ENCODE measurements at regions not wholly inside any gene's neighbourhood (a gene's known extent, or its start where the extent isn't known, plus 50 kb on each side); places are given as distances from the start of the nearest gene placed in this dataset.

DNA sequence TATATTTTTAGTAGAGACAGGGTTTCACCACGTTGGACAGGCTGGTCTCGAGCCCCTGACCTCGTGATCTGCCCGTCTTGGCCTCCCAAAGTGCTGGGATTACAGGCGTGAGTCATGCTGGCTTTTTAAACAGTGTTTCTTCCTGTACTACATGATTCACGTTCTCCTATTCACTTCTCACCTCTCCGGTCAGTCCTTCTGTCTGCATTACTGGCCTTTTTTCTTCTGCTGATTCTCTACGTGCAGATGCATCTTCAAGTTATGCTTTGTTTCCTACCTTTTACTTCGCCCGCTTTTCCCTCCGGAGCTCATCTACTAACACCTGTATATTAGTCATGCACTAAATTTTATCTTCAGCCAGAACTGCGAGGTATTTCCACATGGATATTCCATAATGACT is 296.2 kb upstream of the FLRT2 start:
- H3K4me3 ChIP-seq (replicated peaks; ENCODE audit: insufficient read depth, low read length) = no peak overlapping the region
- DNase-seq (ENCODE audit: low read depth in 1 of 2, low spot score in 1 of 2) = no peak
- TF ChIP-seq GABPA (IDR thresholded peaks at IDR 0.05; ENCODE audit: low read depth) (no peak), SPI1 (IDR thresholded peaks at IDR 0.05; ENCODE audit: borderline replicate concordance, low read depth) (no peak), POLR2AphosphoS5 (IDR thresholded peaks at IDR 0.05; ENCODE audit: low read depth) (no peak), CTCF (IDR thresholded peaks at IDR 0.05; ENCODE audit: insufficient read depth, low read length) (no peak)
- TF ChIP-seq, protein P1, sequence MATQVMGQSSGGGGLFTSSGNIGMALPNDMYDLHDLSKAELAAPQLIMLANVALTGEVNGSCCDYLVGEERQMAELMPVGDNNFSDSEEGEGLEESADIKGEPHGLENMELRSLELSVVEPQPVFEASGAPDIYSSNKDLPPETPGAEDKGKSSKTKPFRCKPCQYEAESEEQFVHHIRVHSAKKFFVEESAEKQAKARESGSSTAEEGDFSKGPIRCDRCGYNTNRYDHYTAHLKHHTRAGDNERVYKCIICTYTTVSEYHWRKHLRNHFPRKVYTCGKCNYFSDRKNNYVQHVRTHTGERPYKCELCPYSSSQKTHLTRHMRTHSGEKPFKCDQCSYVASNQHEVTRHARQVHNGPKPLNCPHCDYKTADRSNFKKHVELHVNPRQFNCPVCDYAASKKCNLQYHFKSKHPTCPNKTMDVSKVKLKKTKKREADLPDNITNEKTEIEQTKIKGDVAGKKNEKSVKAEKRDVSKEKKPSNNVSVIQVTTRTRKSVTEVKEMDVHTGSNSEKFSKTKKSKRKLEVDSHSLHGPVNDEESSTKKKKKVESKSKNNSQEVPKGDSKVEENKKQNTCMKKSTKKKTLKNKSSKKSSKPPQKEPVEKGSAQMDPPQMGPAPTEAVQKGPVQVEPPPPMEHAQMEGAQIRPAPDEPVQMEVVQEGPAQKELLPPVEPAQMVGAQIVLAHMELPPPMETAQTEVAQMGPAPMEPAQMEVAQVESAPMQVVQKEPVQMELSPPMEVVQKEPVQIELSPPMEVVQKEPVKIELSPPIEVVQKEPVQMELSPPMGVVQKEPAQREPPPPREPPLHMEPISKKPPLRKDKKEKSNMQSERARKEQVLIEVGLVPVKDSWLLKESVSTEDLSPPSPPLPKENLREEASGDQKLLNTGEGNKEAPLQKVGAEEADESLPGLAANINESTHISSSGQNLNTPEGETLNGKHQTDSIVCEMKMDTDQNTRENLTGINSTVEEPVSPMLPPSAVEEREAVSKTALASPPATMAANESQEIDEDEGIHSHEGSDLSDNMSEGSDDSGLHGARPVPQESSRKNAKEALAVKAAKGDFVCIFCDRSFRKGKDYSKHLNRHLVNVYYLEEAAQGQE (IDR thresholded peaks at IDR 0.05; ENCODE audit: insufficient replicate concordance, low read depth) = no peak
- no peak overlapping the region for H3K27ac ChIP-seq (replicated peaks)
- no peaks in the 10 kb centered on the region for H3K27me3 ChIP-seq (ENCODE audit: insufficient read depth, poor library complexity, severe bottlenecking)

- H3K4me3 ChIP-seq (replicated peaks; ENCODE audit: insufficient read depth, low read length) = no peak overlapping the region
- TF ChIP-seq, protein P1 (IDR thresholded peaks at IDR 0.05; ENCODE audit: insufficient replicate concordance, low read depth) = no peak
- no peak for TF ChIP-seq GABPA (IDR thresholded peaks at IDR 0.05; ENCODE audit: low read depth)
- no peak for TF ChIP-seq CTCF (IDR thresholded peaks at IDR 0.05; ENCODE audit: insufficient read depth, low read length)
- no peak for TF ChIP-seq SPI1 (IDR thresholded peaks at IDR 0.05; ENCODE audit: borderline replicate concordance, low read depth)
- no peak for TF ChIP-seq POLR2AphosphoS5 (IDR thresholded peaks at IDR 0.05; ENCODE audit: low read depth)
- no peaks in the 10 kb centered on the region for H3K27me3 ChIP-seq (ENCODE audit: insufficient read depth, poor library complexity, severe bottlenecking)
- no peak overlapping the region for H3K27ac ChIP-seq (replicated peaks)
- no peak for DNase-seq (ENCODE audit: low read depth in 1 of 2, low spot score in 1 of 2)
Measured at GRCh38 chr14:85234156-85235025, 295.6 kb upstream of the FLRT2 start.

DNA sequence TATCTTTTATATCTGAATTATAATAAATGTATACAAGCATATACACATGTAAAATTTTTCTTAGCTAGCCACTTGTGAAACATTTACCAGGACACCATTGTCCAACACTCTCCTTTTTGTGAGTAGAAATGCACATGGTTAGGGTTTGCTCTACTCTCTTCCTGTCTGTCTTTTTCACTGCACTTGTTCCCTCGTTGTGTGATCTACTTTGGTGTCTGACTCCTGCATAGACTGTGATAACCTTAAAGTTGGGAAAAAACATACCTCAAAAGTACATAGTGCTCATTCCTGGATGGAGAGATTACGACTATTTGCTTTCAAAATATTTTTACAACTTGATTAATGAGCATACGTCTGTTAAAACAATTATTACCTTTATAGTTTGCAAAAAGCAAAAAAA is 294.1 kb upstream of the FLRT2 start:
- TF ChIP-seq, protein P1 (IDR thresholded peaks at IDR 0.05; ENCODE audit: insufficient replicate concordance, low read depth) = no peak
- TF ChIP-seq POLR2AphosphoS5 (IDR thresholded peaks at IDR 0.05; ENCODE audit: low read depth) (no peak), SPI1 (IDR thresholded peaks at IDR 0.05; ENCODE audit: borderline replicate concordance, low read depth) (no peak), GABPA (IDR thresholded peaks at IDR 0.05; ENCODE audit: low read depth) (no peak), CTCF (IDR thresholded peaks at IDR 0.05; ENCODE audit: insufficient read depth, low read length) (no peak)
- no peak for DNase-seq (ENCODE audit: low read depth in 1 of 2, low spot score in 1 of 2)
- H3K4me3 ChIP-seq (replicated peaks; ENCODE audit: insufficient read depth, low read length) = no peak overlapping the region
- H3K27me3 ChIP-seq (ENCODE audit: insufficient read depth, poor library complexity, severe bottlenecking) = no peaks in the 10 kb centered on the region
- H3K27ac ChIP-seq (replicated peaks) = no peak overlapping the region
